ENCODE measurements at regions not wholly inside any gene's neighbourhood (a gene's known extent, or its start where the extent isn't known, plus 50 kb on each side); places are given as distances from the start of the nearest gene placed in this dataset.

- no peaks in the 10 kb centered on the region for H3K9me3 ChIP-seq (ENCODE audit: control insufficient read depth, low read length)
- ATAC-seq (ENCODE audit: low FRiP score): no peak
- peaks cover 0 to 2% of the 10 kb centered on the region in 2 donors for H3K4me1 ChIP-seq (ENCODE audit: control insufficient read depth in 1 of 2, insufficient read depth in 2 of 2, low read length in 2 of 2)
- no peak for DNase-seq
- 6 to 10% methylated on average over 1 of the region's 1 CpG for WGBS, 2 donors
- intact Hi-C loops (cut with DNase I): loop anchor here in 1 of 2 donors (10.0 kb wide), 1 partner anchor 83 kb away; no protein-coding TSS in a partner anchor
- no peaks in the 10 kb centered on the region for H3K27me3 ChIP-seq (ENCODE audit: control insufficient read depth in 1 of 2, insufficient read depth in 2 of 2, low read length in 1 of 2)
- no peak overlapping the region for H3K4me3 ChIP-seq (ENCODE audit: low read length in 2 of 2)
- H3K36me3 ChIP-seq (ENCODE audit: control insufficient read depth in 1 of 2, insufficient read depth in 2 of 2, low read length in 1 of 2): no peaks in the 10 kb centered on the region
- no peak overlapping the region for H3K27ac ChIP-seq (ENCODE audit: low read depth in 1 of 2, low read length in 2 of 2)
These were observed 139.3 kb upstream of the ODAD2 start for GRCh38 chr10:28137907-28138880.

- Histone ChIP-seq H3K27ac (ENCODE audit: low read depth in 1 of 2, low read length in 2 of 2) (no peak overlapping the region), H3K9me3 (ENCODE audit: control insufficient read depth, low read length) (no peaks in the 10 kb centered on the region), H3K4me1 (ENCODE audit: control insufficient read depth in 1 of 2, insufficient read depth in 2 of 2, low read length in 2 of 2) (peaks cover 0 to 2% of the 10 kb centered on the region in 2 donors), H3K4me3 (ENCODE audit: low read length in 2 of 2) (no peak overlapping the region), H3K36me3 (ENCODE audit: control insufficient read depth in 1 of 2, insufficient read depth in 2 of 2, low read length in 1 of 2) (no peaks in the 10 kb centered on the region), H3K27me3 (ENCODE audit: control insufficient read depth in 1 of 2, insufficient read depth in 2 of 2, low read length in 1 of 2) (no peaks in the 10 kb centered on the region)
- no peak for DNase-seq
- ATAC-seq (ENCODE audit: low FRiP score): no peak
- intact Hi-C loops (cut with DNase I): loop anchor here in 1 of 2 donors (10.0 kb wide), 1 partner anchor 80 kb away; no protein-coding TSS in a partner anchor
These were observed 136.4 kb upstream of the ODAD2 start for GRCh38 chr10:28135258-28135657.

GRCh38 chr10:28130267-28130666 is 131.4 kb upstream of the ODAD2 start:
- H3K27ac ChIP-seq (ENCODE audit: low read depth in 1 of 2, low read length in 2 of 2): no peak overlapping the region
- no peak overlapping the region for H3K4me3 ChIP-seq (ENCODE audit: low read length in 2 of 2)
- WGBS, 2 donors: 24 to 28% methylated on average over 3 of the region's 3 CpGs
- H3K9me3 ChIP-seq (ENCODE audit: control insufficient read depth, low read length): no peaks in the 10 kb centered on the region
- no peaks in the 10 kb centered on the region for H3K27me3 ChIP-seq (ENCODE audit: control insufficient read depth in 1 of 2, insufficient read depth in 2 of 2, low read length in 1 of 2)
- intact Hi-C loops (cut with DNase I): loop anchor here in 1 of 2 donors (10.0 kb wide), 1 partner anchor 75 kb away; no protein-coding TSS in a partner anchor
- DNase-seq (no peak), ATAC-seq (ENCODE audit: low FRiP score) (no peak)
- no peaks in the 10 kb centered on the region for H3K4me1 ChIP-seq (ENCODE audit: control insufficient read depth in 1 of 2, insufficient read depth in 2 of 2, low read length in 2 of 2)
- H3K36me3 ChIP-seq (ENCODE audit: control insufficient read depth in 1 of 2, insufficient read depth in 2 of 2, low read length in 1 of 2): no peaks in the 10 kb centered on the region

GRCh38 chr10:28127881-28128280 is 129.0 kb upstream of the ODAD2 start:
- no peak overlapping the region for H3K4me3 ChIP-seq (ENCODE audit: low read length in 2 of 2)
- no peaks in the 10 kb centered on the region for H3K36me3 ChIP-seq (ENCODE audit: control insufficient read depth in 1 of 2, insufficient read depth in 2 of 2, low read length in 1 of 2)
- no peaks in the 10 kb centered on the region for H3K27me3 ChIP-seq (ENCODE audit: control insufficient read depth in 1 of 2, insufficient read depth in 2 of 2, low read length in 1 of 2)
- H3K9me3 ChIP-seq (ENCODE audit: control insufficient read depth, low read length): no peaks in the 10 kb centered on the region
- WGBS, 2 donors: 93 to 98% methylated on average over 3 of the region's 3 CpGs
- intact Hi-C loops (cut with DNase I): loop anchor here in 1 of 2 donors (10.0 kb wide), 1 partner anchor 47 kb away; no protein-coding TSS in a partner anchor
- peaks cover 0 to 2% of the 10 kb centered on the region in 2 donors for H3K4me1 ChIP-seq (ENCODE audit: control insufficient read depth in 1 of 2, insufficient read depth in 2 of 2, low read length in 2 of 2)
- no peak for ATAC-seq (ENCODE audit: low FRiP score)
- no peak for DNase-seq
- no peak overlapping the region for H3K27ac ChIP-seq (ENCODE audit: low read depth in 1 of 2, low read length in 2 of 2)

GRCh38 chr10:28125701-28126100 is 126.8 kb upstream of the ODAD2 start:
- no peak for ATAC-seq (ENCODE audit: low FRiP score)
- Histone ChIP-seq H3K27ac (ENCODE audit: low read depth in 1 of 2, low read length in 2 of 2) (no peak overlapping the region), H3K36me3 (ENCODE audit: control insufficient read depth in 1 of 2, insufficient read depth in 2 of 2, low read length in 1 of 2) (no peaks in the 10 kb centered on the region), H3K4me1 (ENCODE audit: control insufficient read depth in 1 of 2, insufficient read depth in 2 of 2, low read length in 2 of 2) (peaks cover 0 to 2% of the 10 kb centered on the region in 2 donors), H3K4me3 (ENCODE audit: low read length in 2 of 2) (no peak overlapping the region), H3K27me3 (ENCODE audit: control insufficient read depth in 1 of 2, insufficient read depth in 2 of 2, low read length in 1 of 2) (no peaks in the 10 kb centered on the region), H3K9me3 (ENCODE audit: control insufficient read depth, low read length) (no peaks in the 10 kb centered on the region)
- no peak for DNase-seq
- intact Hi-C loops (cut with DNase I): loop anchor here in 1 of 2 donors (10.0 kb wide), 1 partner anchor 49 kb away; no protein-coding TSS in a partner anchor

GRCh38 chr10:28120795-28121194 is 121.9 kb upstream of the ODAD2 start:
- 69 to 70% methylated on average over 4 of the region's 4 CpGs for WGBS, 2 donors
- Histone ChIP-seq H3K9me3 (ENCODE audit: control insufficient read depth, low read length) (no peaks in the 10 kb centered on the region), H3K4me3 (ENCODE audit: low read length in 2 of 2) (no peak overlapping the region), H3K36me3 (ENCODE audit: control insufficient read depth in 1 of 2, insufficient read depth in 2 of 2, low read length in 1 of 2) (no peaks in the 10 kb centered on the region), H3K27me3 (ENCODE audit: control insufficient read depth in 1 of 2, insufficient read depth in 2 of 2, low read length in 1 of 2) (no peaks in the 10 kb centered on the region), H3K27ac (ENCODE audit: low read depth in 1 of 2, low read length in 2 of 2) (no peak overlapping the region), H3K4me1 (ENCODE audit: control insufficient read depth in 1 of 2, insufficient read depth in 2 of 2, low read length in 2 of 2) (peaks cover 0 to 2% of the 10 kb centered on the region in 2 donors)
- ATAC-seq (ENCODE audit: low FRiP score): no peak
- intact Hi-C loops (cut with DNase I): loop anchor here in 1 of 2 donors (10.0 kb wide), 1 partner anchor 54 kb away; no protein-coding TSS in a partner anchor
- no peak for DNase-seq

- Histone ChIP-seq H3K27me3 (ENCODE audit: control insufficient read depth in 1 of 2, insufficient read depth in 2 of 2, low read length in 1 of 2) (no peaks in the 10 kb centered on the region), H3K27ac (ENCODE audit: low read depth in 1 of 2, low read length in 2 of 2) (no peak overlapping the region), H3K4me3 (ENCODE audit: low read length in 2 of 2) (no peak overlapping the region), H3K9me3 (ENCODE audit: control insufficient read depth, low read length) (no peaks in the 10 kb centered on the region), H3K4me1 (ENCODE audit: control insufficient read depth in 1 of 2, insufficient read depth in 2 of 2, low read length in 2 of 2) (peaks cover 0 to 2% of the 10 kb centered on the region in 2 donors), H3K36me3 (ENCODE audit: control insufficient read depth in 1 of 2, insufficient read depth in 2 of 2, low read length in 1 of 2) (no peaks in the 10 kb centered on the region)
- ATAC-seq (ENCODE audit: low FRiP score) (no peak), DNase-seq (no peak)
- intact Hi-C loops (cut with DNase I): loop anchor here in 1 of 2 donors (10.0 kb wide), 1 partner anchor 55 kb away; no protein-coding TSS in a partner anchor
- 63 to 65% methylated on average over 6 of the region's 6 CpGs for WGBS, 2 donors
These were observed 121.3 kb upstream of the ODAD2 start for GRCh38 chr10:28120043-28120749.

- intact Hi-C loops (cut with DNase I): no loop called here
- ATAC-seq (ENCODE audit: low FRiP score): no peak
- no peaks in the 10 kb centered on the region for H3K36me3 ChIP-seq (ENCODE audit: control insufficient read depth in 1 of 2, insufficient read depth in 2 of 2, low read length in 1 of 2)
- H3K4me1 ChIP-seq (ENCODE audit: control insufficient read depth in 1 of 2, insufficient read depth in 2 of 2, low read length in 2 of 2): no peaks in the 10 kb centered on the region
- DNase-seq: no peak
- no peaks in the 10 kb centered on the region for H3K27me3 ChIP-seq (ENCODE audit: control insufficient read depth in 1 of 2, insufficient read depth in 2 of 2, low read length in 1 of 2)
- WGBS, 2 donors: 90 to 95% methylated on average over 1 of the region's 1 CpG
- H3K27ac ChIP-seq (ENCODE audit: low read depth in 1 of 2, low read length in 2 of 2): no peak overlapping the region
- no peak overlapping the region for H3K4me3 ChIP-seq (ENCODE audit: low read length in 2 of 2)
- H3K9me3 ChIP-seq (ENCODE audit: control insufficient read depth, low read length): no peaks in the 10 kb centered on the region
These were observed 120.2 kb upstream of the ODAD2 start for GRCh38 chr10:28118985-28119628.

Measured in aorta (tissue), 5 donors.